HuH-7 (cell line): ENCODE measurements at regions not wholly inside any gene's neighbourhood (a gene's known extent, or its start where the extent isn't known, plus 50 kb on each side); places are given as distances from the start of the nearest gene placed in this dataset.
"Not testable (repeated sequence)": the region's sequence is repeated elsewhere in the genome, so short reads cannot be mapped to it uniquely, and the experiment has no call there.

Experiments
- DNase-seq: peaks from one replicate; pipeline ENCODE4 v3.0.0; 2011; ENCODE audit warnings: low spot score

DNA sequence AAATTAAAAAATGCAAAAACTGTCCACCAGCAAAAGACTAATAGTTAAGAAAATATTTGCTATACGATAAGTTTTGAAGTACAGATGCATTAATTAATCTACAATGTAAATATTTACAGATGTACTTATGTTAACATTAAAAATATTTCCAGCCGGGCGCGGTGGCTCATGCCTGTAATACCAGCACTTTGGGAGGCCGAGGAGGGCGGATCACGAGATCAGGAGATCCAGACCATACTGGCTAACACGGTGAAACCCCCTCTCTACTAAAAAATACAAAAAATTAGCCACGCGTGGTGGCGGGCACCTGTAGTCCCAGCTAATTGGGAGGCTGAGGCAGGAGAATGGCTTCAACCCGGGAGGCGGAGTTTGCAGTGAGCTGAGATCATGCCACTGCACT is 982.8 kb downstream of the SLC6A15 start:
- not testable (repeated sequence) for DNase-seq

DNA sequence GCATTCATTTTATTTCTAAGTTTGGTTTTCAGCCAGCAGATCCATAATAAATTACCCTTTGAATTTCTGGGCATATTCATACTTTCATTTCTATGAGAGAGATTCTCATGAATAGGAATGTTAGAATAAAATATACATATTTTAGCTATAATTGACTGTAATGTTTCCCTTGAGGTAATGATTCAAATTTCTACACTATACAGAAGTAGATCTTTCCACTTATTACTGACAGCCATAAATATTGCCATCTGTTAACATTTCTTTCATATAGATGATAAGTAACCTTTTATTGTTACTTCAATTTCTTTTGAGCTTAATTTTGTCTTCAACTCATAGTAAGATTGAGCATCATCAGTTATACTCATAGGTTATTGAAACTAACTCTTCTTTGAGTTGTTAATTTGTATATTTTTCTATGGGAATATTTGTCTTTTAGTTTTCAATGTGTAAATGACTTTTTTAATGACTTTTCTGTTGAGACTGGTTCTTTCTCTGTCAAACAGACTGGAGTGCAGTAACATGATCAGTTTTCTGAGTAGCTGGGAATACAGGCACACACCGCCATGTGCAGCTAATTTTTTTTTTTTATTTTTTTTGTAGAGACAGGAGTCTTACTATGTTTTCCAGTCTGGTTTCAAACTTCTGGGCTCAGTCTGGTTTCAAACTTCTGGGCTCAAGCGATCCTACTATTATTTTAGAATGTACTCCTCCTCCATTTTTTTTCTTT is 991.6 kb downstream of the SLC6A15 start:
- no peak for DNase-seq

DNA sequence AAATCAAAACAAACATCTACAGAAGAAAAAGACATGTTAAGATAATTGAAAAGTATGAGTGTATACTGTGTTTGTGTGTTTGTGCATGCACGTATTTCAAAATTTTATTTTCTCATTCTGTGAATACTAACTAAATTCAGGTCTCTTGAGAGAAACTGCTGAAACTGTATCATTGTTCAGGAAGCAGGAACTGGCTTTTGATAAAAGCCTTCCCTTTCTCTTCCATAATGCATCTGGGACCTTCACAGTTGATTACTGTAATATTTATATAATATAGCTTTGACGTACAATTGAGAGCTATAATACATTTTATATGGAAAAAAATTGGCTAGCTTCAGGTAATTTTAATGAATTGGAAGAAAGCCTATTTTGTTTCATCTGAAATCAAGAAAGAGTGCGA is 993.5 kb downstream of the SLC6A15 start:
- no peak for DNase-seq

DNA sequence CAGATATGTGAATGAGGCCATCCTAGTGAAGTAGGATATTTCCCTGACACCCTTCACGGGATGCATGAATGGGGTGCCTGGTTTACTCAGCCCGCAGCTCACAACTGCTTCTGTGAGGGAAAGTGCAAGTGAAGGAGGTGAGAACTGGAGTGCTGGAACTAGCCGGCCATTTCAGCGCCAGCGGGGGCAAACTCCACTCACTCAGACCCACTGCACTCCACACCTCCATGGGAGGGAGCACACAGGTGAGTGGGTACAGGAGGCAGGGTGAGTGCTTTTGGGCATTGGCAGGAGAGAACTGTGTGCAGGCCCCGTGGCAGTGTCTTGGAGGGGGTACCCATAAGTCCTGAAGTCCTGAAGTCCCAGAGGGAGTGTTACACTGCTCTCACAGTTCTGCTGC is 1008.4 kb downstream of the SLC6A15 start:
- no peak for DNase-seq

DNA sequence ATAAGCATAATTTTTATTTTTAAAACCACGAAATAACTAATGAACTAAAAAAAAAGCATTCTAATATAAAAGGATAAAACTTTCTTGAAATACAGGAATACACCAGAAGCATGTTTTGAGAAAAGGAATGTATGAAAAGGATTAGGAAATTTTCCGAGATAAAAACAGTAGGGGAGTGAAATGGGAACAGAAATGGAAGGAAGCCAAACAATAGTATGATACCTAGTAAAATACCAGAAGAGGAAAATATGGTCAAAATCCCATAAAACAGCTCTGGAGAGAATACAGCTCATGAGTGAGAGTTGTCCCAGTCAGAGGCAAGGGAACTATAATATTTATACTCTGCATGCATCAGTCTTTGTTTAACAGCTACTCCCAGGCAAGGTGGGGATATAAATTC is 1016.2 kb downstream of the SLC6A15 start:
- DNase-seq, result no peak

DNA sequence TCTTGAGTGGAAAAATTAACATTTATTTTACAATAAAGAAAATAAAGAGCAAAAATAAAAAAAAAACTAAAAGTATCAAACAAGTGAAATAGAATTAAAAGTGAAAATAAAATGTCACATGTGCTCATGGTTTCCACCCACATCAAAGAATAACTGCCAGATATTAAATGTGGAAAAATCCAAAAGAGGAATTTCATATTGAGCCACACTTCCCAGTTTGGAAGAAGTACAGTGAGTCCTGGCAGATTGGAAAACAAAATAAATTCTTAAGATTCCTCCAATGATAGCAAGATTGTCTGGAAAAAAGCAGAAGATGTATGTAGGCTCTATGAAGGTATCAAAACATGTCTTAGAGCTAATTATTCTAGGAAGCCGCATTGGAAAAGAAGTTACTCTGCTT is 1019.5 kb downstream of the SLC6A15 start:
- DNase-seq, result no peak

DNA sequence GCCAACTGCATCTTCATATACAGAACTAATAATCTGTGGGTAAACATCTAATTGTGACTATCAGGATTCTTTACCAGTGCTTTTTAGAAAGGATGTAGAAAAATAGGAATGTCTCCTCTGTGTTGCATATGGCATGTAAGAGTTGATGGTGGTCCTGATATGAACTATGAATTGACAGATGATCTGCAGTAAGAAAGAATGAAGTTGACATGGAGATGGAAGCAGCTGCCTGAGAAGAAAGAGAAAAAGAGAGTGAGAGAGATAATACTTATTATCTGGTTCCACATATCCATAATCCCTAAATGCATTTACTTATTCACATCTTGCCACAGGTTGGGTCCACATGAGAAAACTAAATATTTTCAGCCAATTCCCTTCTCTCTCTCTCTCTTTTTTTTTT is 1022.9 kb downstream of the SLC6A15 start:
- no peak for DNase-seq

DNA sequence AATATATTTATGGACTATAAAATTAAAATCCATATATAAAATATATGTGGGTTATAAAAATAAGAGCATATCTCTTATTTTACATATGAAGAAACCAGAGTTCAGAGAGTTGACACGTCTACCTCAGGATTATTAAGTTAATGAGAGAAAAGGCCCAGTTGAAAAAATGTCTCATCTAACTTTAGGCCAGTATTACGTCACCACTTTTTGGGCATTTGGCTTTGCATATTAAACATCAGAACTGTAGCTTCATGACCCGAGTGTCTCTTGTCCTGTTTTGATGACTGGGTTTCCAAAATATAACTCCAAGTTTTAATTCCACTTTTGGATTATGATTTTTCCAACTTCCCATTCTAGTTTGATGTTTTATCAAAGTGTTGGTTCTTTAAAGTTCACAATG is 1026.1 kb downstream of the SLC6A15 start:
- no peak for DNase-seq

DNA sequence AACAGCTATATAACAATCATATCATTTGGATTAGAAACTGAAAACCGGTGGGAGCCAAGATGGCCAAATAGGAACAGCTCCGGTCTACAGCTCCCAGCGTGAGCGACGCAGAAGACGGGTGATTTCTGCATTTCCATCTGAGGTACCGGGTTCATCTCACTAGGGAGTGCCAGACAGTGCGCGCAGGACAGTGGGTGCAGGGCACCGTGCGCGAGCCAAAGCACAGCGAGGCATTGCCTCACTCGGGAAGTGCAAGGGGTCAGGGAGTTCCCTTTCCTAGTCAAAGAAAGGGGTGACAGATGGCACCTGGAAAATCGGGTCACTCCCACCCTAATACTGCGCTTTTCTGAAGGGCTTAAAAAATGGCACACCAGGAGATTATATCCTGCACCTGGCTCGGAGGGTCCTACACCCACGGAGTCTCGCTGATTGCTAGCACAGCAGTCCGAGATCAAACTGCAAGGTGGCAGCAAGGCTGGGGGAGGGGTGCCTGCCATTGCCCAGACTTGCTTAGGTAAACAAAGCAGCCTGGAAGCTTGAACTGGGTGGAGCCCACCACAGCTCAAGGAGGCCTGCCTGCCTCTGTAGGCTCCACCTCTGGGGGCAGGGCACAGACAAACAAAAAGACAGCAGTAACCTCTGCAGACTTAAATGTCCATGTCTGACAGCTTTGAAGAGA is 1041.5 kb downstream of the SLC6A15 start:
- not testable (repeated sequence) for DNase-seq

DNA sequence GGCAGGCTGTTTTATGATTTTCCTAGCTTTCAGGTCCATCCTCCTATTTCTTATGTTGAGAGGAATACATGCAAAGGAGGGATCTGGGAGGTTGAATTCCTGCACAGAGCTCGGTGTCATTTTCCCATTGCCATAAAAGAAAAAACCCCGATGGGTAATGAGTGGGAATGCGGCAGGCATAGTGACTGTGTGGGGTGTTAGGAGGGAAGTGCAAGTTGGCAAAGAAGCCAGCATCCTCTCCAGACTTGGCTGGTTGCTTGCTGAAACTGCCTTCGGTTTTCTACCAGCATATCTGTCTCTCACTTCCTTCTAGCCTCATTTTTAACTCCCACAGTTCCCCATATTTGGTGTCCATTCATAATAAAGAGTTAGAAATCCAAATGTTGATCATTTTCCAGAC is 1046.1 kb downstream of the SLC6A15 start:
- DNase-seq, result no peak

DNA sequence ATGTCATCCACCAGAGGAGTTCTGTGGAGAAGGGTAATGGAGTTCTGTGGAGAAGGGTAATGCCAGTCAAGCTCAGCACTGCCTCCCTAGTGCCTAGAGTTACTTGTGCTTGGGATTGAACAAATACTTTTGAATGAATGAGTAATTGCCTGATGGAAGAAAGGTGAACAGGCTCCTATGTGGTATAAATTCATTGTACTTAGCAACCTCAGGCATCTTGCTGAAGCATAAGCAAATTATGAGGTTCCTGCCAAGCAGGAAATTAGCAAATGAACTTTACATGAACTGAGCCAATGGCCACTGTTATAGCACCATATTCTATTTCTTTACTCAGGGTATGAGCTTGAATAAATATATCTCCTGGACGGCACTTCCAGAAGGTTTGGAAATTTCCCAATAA is 1047.2 kb downstream of the SLC6A15 start:
- DNase-seq, result no peak

DNA sequence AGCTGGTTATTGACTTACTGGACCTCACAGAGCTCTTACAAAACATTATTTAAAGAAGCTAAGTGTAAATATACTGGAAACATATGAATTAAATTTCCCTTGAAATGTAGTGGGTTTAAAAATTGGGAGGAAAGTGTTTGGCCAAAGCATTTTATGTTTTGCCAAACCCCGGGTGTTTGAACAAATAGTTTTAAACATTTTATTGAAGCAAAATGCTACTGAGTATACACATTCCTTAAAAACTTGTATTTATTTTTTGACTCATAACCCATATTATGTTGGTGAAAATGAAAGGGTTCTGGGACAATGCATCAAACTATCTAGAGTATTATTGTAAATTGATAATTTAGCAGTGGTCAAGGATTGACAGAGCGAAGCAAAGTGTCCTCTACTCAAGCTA is 1048.5 kb downstream of the SLC6A15 start:
- no peak for DNase-seq

DNA sequence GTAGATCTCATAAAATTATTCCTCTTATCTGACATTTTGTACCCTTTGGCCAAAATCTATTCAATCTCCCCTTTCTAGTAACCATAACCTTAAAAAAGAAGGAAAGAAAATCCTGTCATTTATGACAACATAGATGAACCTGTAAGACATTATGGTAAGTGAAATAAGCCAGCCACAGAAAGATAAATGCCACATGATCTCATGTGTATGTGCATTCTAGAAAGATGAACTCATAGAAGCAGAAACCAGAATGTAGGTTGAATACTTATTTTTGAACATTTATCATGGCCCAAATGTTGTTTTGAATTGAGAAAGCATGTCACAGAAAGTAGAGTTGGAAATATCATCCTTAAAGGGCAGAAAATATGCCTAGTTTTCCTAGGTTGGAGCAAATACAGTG is 1053.6 kb downstream of the SLC6A15 start:
- no peak for DNase-seq

DNA sequence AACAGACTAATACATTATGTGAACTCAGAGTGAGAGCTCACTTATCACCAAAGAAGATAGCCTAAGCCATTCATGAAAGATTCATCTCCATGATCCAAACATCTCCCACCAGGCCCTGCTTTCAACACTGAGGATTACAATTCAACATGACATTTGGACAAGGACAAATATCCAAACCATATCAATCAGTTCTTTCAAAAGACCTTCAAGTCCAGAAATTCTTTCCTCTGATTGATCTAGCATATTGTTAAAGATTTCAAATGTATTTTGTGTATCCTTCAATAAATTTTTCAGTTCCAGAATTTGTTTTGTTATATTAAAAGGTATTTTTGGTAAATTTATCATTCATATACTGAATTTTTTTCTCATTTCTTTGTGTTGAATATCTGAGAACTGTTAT is 1055.8 kb downstream of the SLC6A15 start:
- DNase-seq, result no peak

DNA sequence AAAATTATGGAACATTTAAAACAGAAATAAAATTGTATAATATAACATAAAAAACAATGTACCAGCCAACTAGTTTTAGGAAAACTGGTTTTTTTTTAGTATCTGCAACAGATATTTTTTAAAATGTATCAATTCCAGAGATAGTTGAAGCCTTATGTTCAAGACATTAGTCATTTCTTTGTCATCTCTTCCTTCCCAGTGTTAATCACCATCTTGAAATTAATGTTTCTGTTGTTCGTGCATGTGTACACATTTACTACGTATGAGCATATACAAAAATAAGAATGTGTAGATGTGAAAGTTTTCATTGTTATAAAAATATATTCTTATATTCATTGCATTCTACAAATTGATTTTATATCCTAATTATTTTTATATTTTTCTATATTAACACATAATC is 1062.1 kb downstream of the SLC6A15 start:
- DNase-seq, result no peak

DNA sequence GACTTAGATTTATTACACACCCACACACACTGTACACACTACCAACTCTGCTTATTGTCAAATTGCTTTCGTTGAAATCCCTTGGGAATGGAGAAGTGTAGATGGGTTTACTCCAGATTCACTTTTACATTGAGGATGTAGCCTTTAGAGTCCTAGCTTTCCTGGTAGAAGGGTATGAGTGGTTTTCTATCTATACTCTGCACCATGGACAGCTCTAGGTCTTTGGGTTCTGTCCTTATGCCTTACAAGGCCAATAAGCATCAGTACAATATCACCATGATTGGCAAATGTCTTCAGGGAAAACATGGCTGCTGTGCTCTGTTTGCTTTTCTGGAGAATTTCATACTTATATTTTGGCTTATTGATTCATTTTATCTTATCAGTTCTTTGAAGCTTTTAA is 1063.9 kb downstream of the SLC6A15 start:
- no peak for DNase-seq

DNA sequence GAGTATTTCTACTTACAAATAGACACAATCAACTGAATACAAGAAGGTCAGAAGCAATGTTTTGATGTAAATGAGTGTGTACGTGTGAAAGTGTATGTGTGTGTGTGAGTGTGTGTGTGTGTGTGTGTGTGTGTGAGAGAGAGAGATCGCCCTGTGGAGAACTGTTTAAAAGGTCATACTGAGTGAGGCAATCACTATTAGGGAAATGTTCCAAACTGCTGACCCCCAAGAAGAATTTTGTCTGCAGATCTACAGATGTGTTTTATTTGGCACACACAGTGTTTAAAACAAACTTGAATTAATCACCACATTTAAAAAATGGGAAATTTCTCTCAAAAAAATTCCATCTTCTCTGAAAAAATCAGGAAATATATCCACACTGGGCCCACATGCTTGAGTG is 1069.1 kb downstream of the SLC6A15 start:
- no peak for DNase-seq

DNA sequence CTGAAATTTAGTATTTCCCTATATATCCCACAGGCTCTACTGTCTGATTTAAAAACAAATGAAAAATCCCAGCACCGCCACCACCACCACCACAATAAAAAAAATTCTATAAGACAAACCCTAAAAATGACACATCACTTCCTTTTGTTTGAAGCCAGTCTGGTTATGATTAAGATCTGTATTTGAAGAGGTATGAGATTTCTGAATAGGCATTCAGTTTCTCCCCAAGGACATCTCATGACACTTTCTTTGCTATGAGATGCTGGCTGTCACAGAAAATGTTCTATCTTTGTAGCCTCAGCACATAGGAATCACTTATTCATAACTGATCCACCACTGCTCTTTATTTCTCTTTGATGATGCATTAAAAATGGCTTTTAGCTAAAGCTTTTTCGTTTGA is 1071.0 kb downstream of the SLC6A15 start:
- no peak for DNase-seq

DNA sequence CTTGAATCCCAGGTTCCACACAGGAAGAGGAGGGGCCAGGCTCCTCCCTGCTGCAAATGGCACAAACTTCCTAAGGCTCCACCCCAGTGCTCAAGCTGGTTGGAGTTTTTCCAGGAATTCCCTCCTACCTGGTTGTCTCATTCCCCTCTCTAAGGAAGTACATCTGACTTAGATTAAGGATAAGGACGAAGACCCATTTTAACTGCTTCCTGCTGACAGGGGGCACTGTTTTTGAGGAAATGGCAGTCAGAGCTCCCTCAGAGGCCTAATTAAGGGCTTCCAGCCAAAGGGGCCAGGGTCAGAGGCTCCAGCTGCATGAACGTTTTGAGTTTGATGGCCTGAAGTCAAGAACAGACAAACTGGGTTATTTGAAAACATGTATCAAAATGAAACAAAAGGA is 1084.7 kb downstream of the SLC6A15 start:
- DNase-seq, result no peak

DNA sequence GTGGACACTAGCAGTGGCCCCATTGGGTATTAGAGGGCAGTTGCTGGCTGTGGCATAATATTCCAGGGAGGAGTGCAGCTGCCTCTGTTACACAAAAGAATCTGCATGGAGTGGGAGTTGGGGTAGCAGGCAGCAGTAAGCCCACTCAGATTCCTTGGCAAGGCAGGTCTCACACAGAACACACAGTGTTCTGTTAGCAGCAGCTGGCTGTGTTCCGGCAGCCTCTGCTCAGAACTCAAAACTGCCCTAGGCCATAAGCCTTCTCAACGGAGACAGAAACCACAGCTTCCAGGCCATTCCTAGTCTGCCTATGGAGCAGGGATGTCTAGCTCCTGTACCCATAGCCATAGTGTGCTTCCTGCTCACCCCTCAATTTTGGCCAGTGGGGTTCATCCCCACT is 1085.4 kb downstream of the SLC6A15 start:
- DNase-seq, result no peak

DNA sequence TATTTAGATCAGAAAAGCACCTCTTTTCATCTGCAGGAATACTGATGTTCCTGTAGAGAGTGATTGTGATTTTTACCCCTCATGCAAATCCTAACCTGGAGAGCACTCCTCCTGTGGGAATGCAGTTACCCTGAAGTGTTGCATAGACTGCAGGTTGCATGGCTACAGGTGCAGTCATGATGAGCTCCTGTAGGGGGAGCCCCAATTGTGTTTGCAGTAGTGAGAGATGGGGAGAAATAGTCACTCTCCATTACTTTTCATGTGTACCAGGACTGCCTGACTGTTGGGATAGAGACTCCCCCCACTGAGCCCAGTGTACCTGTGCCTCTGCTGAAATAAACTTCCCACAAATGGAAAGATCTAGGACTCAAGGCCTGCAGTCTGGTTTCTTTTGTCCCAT is 1086.5 kb downstream of the SLC6A15 start:
- DNase-seq, result peak; percentile 11

DNA sequence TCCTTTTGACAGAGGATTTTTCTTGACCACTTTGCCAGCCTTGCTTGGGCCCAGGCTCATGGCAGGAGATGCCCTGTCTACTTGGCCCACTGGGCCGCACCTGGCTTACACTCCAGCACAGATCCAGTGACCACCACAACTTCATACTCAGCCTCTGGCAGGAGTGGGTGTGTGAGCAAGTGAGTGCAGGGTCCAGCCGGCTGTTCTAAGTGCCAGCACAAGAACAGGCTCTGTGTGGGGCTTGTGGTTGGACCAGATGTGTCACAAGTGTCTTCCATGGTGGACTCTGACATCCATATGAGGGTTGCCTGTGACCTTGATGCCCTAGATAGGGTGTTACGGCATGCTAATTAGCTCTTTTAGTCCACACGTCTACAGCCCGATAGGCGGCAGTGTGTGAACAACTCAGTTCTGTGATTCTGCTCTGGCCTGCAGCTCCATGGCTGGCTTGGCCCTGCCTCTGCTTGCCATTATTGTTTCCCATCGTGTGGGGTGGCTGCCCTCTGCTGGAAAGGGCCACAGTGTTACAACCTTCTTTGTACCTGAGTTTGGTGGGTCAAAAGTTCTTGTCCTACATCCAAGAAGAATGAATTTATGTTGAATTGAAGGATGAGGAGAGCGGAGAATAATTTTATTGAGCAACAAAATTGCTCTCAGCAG is 1089.1 kb downstream of the SLC6A15 start:
- peak; percentile 23 for DNase-seq

DNA sequence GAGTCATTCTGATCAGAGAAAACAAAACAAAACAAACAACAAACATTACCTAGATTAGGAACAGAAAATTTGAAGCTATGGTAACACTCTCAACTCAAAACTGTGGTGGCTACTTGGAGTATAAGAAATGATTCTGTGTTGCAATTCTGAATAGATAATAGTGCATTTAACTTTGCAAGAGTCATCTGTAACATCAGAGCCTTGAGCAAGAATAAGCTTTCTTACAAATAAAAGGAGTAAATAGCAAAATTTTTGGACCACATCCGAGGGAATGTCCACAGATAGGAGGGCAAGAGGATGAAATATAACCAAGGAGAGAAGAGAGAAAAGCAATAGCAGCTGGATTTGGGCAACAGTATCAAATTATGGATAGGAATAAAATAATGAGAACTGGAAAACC is 1090.6 kb downstream of the SLC6A15 start:
- DNase-seq, result no peak

DNA sequence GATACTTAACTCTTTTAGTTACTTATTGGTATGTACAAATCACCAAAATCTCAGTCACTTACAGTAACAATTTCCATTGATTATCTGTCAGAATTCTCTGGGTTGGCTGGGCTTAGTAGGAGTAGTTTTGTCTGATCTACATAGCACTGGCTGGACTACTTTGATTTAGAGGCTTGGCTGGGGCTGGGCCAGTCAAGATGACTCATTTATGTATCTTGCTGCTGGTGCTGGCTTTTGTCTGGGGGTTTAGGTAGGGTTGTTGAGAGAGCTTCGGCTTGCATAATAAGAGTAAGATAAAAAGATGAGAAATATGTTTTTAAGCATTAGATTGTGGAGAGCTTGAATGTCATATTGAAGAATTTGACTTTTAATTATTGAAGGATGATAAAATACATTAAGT is 1093.7 kb downstream of the SLC6A15 start:
- no peak for DNase-seq
